Lower lobe of right lung (tissue), 2 donors: ENCODE measurements at regions not wholly inside any gene's neighbourhood (a gene's known extent, or its start where the extent isn't known, plus 50 kb on each side); places are given as distances from the start of the nearest gene placed in this dataset.

ENCODE experiments used
- ATAC-seq, 2 donors: fragments of 200-7000 bp; cut with Tn5 transposase; one replicate each; pipeline ENCODE4 v1.9.1; 2020 to 2022; ENCODE audit warnings: mild to moderate bottlenecking in 2 of 2, moderate library complexity in 2 of 2
- DNase-seq: peaks from one replicate; pipeline ENCODE4 v3.0.0-alpha.2; 2020
- H3K27ac ChIP-seq: fragments of 200-600 bp; one replicate; pipeline ENCODE4 v1.8.0; 2022
- H3K27me3 ChIP-seq: fragments of 200-600 bp; one replicate; pipeline ENCODE4 v1.8.0; 2022; ENCODE audit warnings: low read depth
- H3K36me3 ChIP-seq: fragments of 200-600 bp; one replicate; pipeline ENCODE4 v1.8.0; 2022; ENCODE audit warnings: mild to moderate bottlenecking
- H3K4me1 ChIP-seq: fragments of 200-600 bp; one replicate; pipeline ENCODE4 v1.8.0; 2022
- H3K4me3 ChIP-seq: fragments of 200-600 bp; one replicate; pipeline ENCODE4 v1.8.0; 2022; ENCODE audit warnings: mild to moderate bottlenecking
- H3K9me3 ChIP-seq: fragments of 200-600 bp; one replicate; pipeline ENCODE4 v1.8.0; 2022
- CTCF ChIP-seq: fragments of 200-600 bp; IDR thresholded peaks from one replicate; pipeline ENCODE4 v1.8.0; 2022; ENCODE audit warnings: antibody characterized with exemption, mild to moderate bottlenecking
- intact Hi-C: fragments of 100-400 bp; cut with DNase I; formaldehyde crosslinking; loops from one replicate; pipeline ENCODE4 v1.11.0; 2022
- donor health status: DM: no; HTN: yes; CAD: no; lungs with severe emphysema.

GRCh38 chr1:119565131-119565772 is 58.2 kb downstream of the HSD3B1 start:
- peak; percentile 63 to 76 for ATAC-seq
- H3K27me3 ChIP-seq, result no peaks in the 10 kb centered on the region

GRCh38 chr1:119569095-119569494 is 62.1 kb downstream of the HSD3B1 start:
- peaks cover 10% of the 10 kb centered on the region for H3K4me1 ChIP-seq
- intact Hi-C loops, result no loop called here
- H3K27ac ChIP-seq, result no peak overlapping the region
- no peaks in the 10 kb centered on the region for H3K36me3 ChIP-seq
- DNase-seq, result no peak
- no peak overlapping the region for H3K4me3 ChIP-seq
- no peaks in the 10 kb centered on the region for H3K9me3 ChIP-seq
- no peak for ATAC-seq
- no peaks in the 10 kb centered on the region for H3K27me3 ChIP-seq
- no peak for TF ChIP-seq CTCF

More at GRCh38 chr1:119565131-119565772, 58.2 kb downstream of the HSD3B1 start:
- no peak for TF ChIP-seq CTCF
- Histone ChIP-seq H3K27ac (no peak overlapping the region), H3K36me3 (no peaks in the 10 kb centered on the region), H3K4me1 (peaks cover 10% of the 10 kb centered on the region), H3K4me3 (no peak overlapping the region), H3K9me3 (no peaks in the 10 kb centered on the region)
- DNase-seq, result no peak
- intact Hi-C loops, result no loop called here
